Stimulated activated CD4-positive, alpha-beta T cell treated with anti-CD3 and anti-CD28 coated beads, Interleukin-2, amount 100 ng/mL, for 4 hours (primary cell): ENCODE measurements at regions not wholly inside any gene's neighbourhood (a gene's known extent, or its start where the extent isn't known, plus 50 kb on each side); places are given as distances from the start of the nearest gene placed in this dataset.

Source experiments
- DNase-seq: peaks from one replicate; pipeline ENCODE4 v3.0.0-alpha.2; 2020; ENCODE audit warnings: low read depth

- DNase-seq: no peak
Measured at GRCh38 chr4:54988655-54989054, 136.7 kb downstream of the KDR start.

- no peak for DNase-seq
Measured at GRCh38 chr4:54986095-54986846, 139.1 kb downstream of the KDR start.

- DNase-seq: no peak
Measured at GRCh38 chr4:54976682-54977081, 148.7 kb downstream of the KDR start.

GRCh38 chr4:54976031-54976430 is 149.4 kb downstream of the KDR start:
- DNase-seq: no peak

- no peak for DNase-seq
Measured at GRCh38 chr4:54973784-54974183, 151.6 kb downstream of the KDR start.

GRCh38 chr4:54971474-54971950 is 153.9 kb downstream of the KDR start:
- peak; percentile 9 for DNase-seq

- no peak for DNase-seq
Measured at GRCh38 chr4:54967289-54967688, 158.1 kb downstream of the KDR start.

- DNase-seq: no peak
Measured at GRCh38 chr4:54961357-54961975, 163.9 kb downstream of the KDR start.

GRCh38 chr4:54959651-54960116 is 165.7 kb downstream of the KDR start:
- DNase-seq: no peak

GRCh38 chr4:54959131-54959530 is 166.3 kb downstream of the KDR start:
- no peak for DNase-seq

GRCh38 chr4:54958236-54958635 is 167.2 kb downstream of the KDR start:
- no peak for DNase-seq

- DNase-seq: no peak
Measured at GRCh38 chr4:54954656-54955388, 170.6 kb downstream of the KDR start.

- DNase-seq: no peak
Measured at GRCh38 chr4:54946741-54947140, 178.7 kb downstream of the KDR start.

- DNase-seq: no peak
Measured at GRCh38 chr4:54945838-54946237, 179.6 kb downstream of the KDR start.

- no peak for DNase-seq
Measured at GRCh38 chr4:54942721-54943120, 182.7 kb downstream of the KDR start.

GRCh38 chr4:54941994-54942552 is 183.3 kb downstream of the KDR start:
- DNase-seq: no peak

GRCh38 chr4:54940996-54941865 is 184.2 kb downstream of the KDR start:
- peak; percentile 58 for DNase-seq

GRCh38 chr4:54937501-54937900 is 187.9 kb downstream of the KDR start:
- no peak for DNase-seq

- no peak for DNase-seq
Measured at GRCh38 chr4:54933579-54933978, 191.8 kb downstream of the KDR start.

GRCh38 chr4:54930226-54930625 is 195.2 kb downstream of the KDR start:
- no peak for DNase-seq

GRCh38 chr4:54929459-54929858 is 195.9 kb downstream of the KDR start:
- no peak for DNase-seq

- no peak for DNase-seq
Measured at GRCh38 chr4:54924891-54925290, 200.5 kb downstream of the KDR start.
